HCT116 (cell line): ENCODE measurements at regions not wholly inside any gene's neighbourhood (a gene's known extent, or its start where the extent isn't known, plus 50 kb on each side); places are given as distances from the start of the nearest gene placed in this dataset.

Experiments used
- ATAC-seq: fragments of 200-7000 bp; cut with Tn5 transposase; 2 replicates; pipeline ENCODE4 v1.9.1; 2020; ENCODE audit warnings: mild to moderate bottlenecking, moderate library complexity
- BruUV-seq: library from RNA; stranded (reverse); fragments of 400-500 nt; replicated peaks from 2 replicates; lab custom pipeline; 2021; lab: Mats Ljungman, UMichigan
- CTCF ChIA-PET: fragments of 300-600 bp; sonication (Branson Sonifier 250); formaldehyde crosslinking; loops from one replicate; lab custom pipeline; 2021; ENCODE audit warnings: antibody characterized with exemption; lab: Charles Lee
- POLR2A ChIA-PET: fragments of 300-600, 350-600 bp; sonication (Branson Sonifier 250); formaldehyde crosslinking; loops from one replicate; lab custom pipeline; 2021; ENCODE audit warnings: antibody characterized with exemption; lab: Charles Lee
- RAD21 ChIA-PET, 2 experiments: fragments of 300-600 bp; sonication (Branson Sonifier 250); formaldehyde crosslinking; loops; one replicate each; lab custom pipeline; 2023; ENCODE audit warnings: low total read pairs in 2 of 2; ENCODE audit not compliant: uncharacterized antibody in 2 of 2, unreplicated experiment in 2 of 2, low non-redundant PET in 1 of 2; lab: Charles Lee
- DNase-seq: peaks from one replicate; pipeline ENCODE4 v3.0.0-alpha.2; 2010; ENCODE audit warnings: low read depth, low spot score
- H2AFZ ChIP-seq: fragments of 200-600 bp; shearing (Covaris generic), sonication (generic); 2 replicates; pipeline ENCODE4 v1.6.1; 2017; ENCODE audit warnings: low read depth, mixed run types, mixed read lengths, antibody characterized with exemption, low read length; ENCODE audit not compliant: poor library complexity, severe bottlenecking
- H3K27ac ChIP-seq: 2 replicates; pipeline ENCODE4 v1.5.1; 2012; ENCODE audit warnings: low read depth, low read length
- H3K27me3 ChIP-seq: fragments of 200-600 bp; sonication (generic); 2 replicates; pipeline ENCODE4 v1.6.1; 2016; ENCODE audit warnings: mixed run types, low read length, mixed read lengths; ENCODE audit not compliant: insufficient read depth
- H3K36me3 ChIP-seq, 2 experiments: fragments of 200-500 bp in 1 of 2; fragments of 200-600 bp in 1 of 2; sonication (Bioruptor generic) in 1 of 2; sonication (generic) in 1 of 2; 2 replicates each; pipeline versions ENCODE4 v1.5.1 to v1.6.1; 2014 to 2016; ENCODE audit warnings: low read length in 2 of 2, inconsistent platforms in 1 of 2, mixed read lengths in 1 of 2, mixed run types in 1 of 2; ENCODE audit not compliant: insufficient read depth in 2 of 2, control insufficient read depth in 1 of 2
- H3K4me1 ChIP-seq, 2 experiments: fragments of 200-600 bp in 1 of 2; sonication (generic) in 1 of 2; 2 replicates each; pipeline versions ENCODE4 v1.5.1 to v1.6.1; 2012 to 2017; ENCODE audit warnings: low read length in 2 of 2, inconsistent platforms in 1 of 2, mild to moderate bottlenecking in 1 of 2, mixed read lengths in 1 of 2, mixed run types in 1 of 2, moderate library complexity in 1 of 2; ENCODE audit not compliant: insufficient read depth in 2 of 2, control insufficient read depth in 1 of 2
- H3K4me2 ChIP-seq: fragments of 200-600 bp; sonication (generic); 2 replicates; pipeline ENCODE4 v1.6.1; 2017; ENCODE audit warnings: mixed run types, low read length, mixed read lengths
- H3K4me3 ChIP-seq, 2 experiments: fragments of 200-600 bp in 1 of 2; sonication (generic) in 1 of 2; replicated peaks in 1 of 2; 2 replicates each; pipeline ENCODE4 v1.5.1; 2011 to 2016; ENCODE audit warnings: low read length in 2 of 2, control low read depth in 1 of 2, low read depth in 1 of 2, mild to moderate bottlenecking in 1 of 2, mixed read lengths in 1 of 2, mixed run types in 1 of 2
- H3K79me2 ChIP-seq: fragments of 200-600 bp; sonication (generic); 2 replicates; pipeline ENCODE4 v1.6.1; 2017; ENCODE audit warnings: mild to moderate bottlenecking, mixed run types, low read length, moderate library complexity, mixed read lengths; ENCODE audit not compliant: insufficient read depth
- H3K9ac ChIP-seq: fragments of 200-600 bp; sonication (generic); 2 replicates; pipeline ENCODE4 v1.6.1; 2016; ENCODE audit warnings: low read length, mixed read lengths
- H3K9me2 ChIP-seq: fragments of 200-600 bp; sonication (generic), shearing (Covaris generic); 2 replicates; pipeline ENCODE4 v1.6.1; 2017; ENCODE audit warnings: mixed run types, mild to moderate bottlenecking, moderate library complexity; ENCODE audit not compliant: insufficient read depth
- H3K9me3 ChIP-seq, 2 experiments: fragments of 200-500 bp in 1 of 2; fragments of 200-600 bp in 1 of 2; sonication (Bioruptor generic) in 1 of 2; sonication (generic) in 1 of 2; 2 replicates each; pipeline ENCODE4 v1.6.1; 2014 to 2017; ENCODE audit warnings: low read length in 2 of 2, mixed read lengths in 2 of 2, inconsistent platforms in 1 of 2, low read depth in 1 of 2, mild to moderate bottlenecking in 1 of 2, mixed run types in 1 of 2, moderate library complexity in 1 of 2; ENCODE audit not compliant: control insufficient read depth in 1 of 2, insufficient read depth in 1 of 2
- H4K20me1 ChIP-seq: fragments of 200-600 bp; sonication (generic), shearing (Covaris generic); 2 replicates; pipeline ENCODE4 v1.6.1; 2017; ENCODE audit warnings: mixed run types, mild to moderate bottlenecking, moderate library complexity; ENCODE audit not compliant: insufficient read depth
- ATF3 ChIP-seq: IDR thresholded peaks from 2 replicates; pipeline ENCODE4 v1.6.1; 2012
- CBX3 ChIP-seq: IDR thresholded peaks from 2 replicates; pipeline ENCODE4 v1.6.1; 2012; ENCODE audit warnings: low read depth
- ELF1 ChIP-seq: IDR thresholded peaks from 2 replicates; pipeline ENCODE4 v1.6.1; 2012; ENCODE audit warnings: low read depth, borderline replicate concordance
- EZH2 ChIP-seq: fragments of 200-600 bp; sonication (generic); IDR thresholded peaks from 2 replicates; pipeline ENCODE4 v1.6.1; 2017; ENCODE audit warnings: antibody characterized with exemption, mixed run types
- EZH2phosphoT487 ChIP-seq: fragments of 200-600 bp; IDR thresholded peaks from 2 replicates; pipeline ENCODE4 v1.6.1; 2018; ENCODE audit warnings: antibody characterized with exemption, borderline replicate concordance
- FOSL1 ChIP-seq: IDR thresholded peaks from 2 replicates; pipeline ENCODE4 v1.6.1; 2012; ENCODE audit warnings: low read depth
- JUND ChIP-seq: IDR thresholded peaks from 2 replicates; pipeline ENCODE4 v1.6.1; 2012
- MAX ChIP-seq: IDR thresholded peaks from 2 replicates; pipeline ENCODE4 v1.6.1; 2012
- POLR2A ChIP-seq: IDR thresholded peaks from 2 replicates; pipeline ENCODE4 v1.7.0; 2011; ENCODE audit warnings: borderline replicate concordance; ENCODE audit not compliant: insufficient read depth, insufficient read length; ENCODE audit errors: extremely low read depth
- POLR2AphosphoS5 ChIP-seq: IDR thresholded peaks from 2 replicates; pipeline ENCODE4 v1.6.1; 2011; ENCODE audit warnings: mild to moderate bottlenecking, low read depth, low read length, moderate library complexity
- RAD21 ChIP-seq: IDR thresholded peaks from 2 replicates; pipeline ENCODE4 v1.6.1; 2012; ENCODE audit warnings: low read depth, mild to moderate bottlenecking
- REST ChIP-seq: IDR thresholded peaks from 2 replicates; pipeline ENCODE4 v1.6.1; 2012; ENCODE audit warnings: low read depth
- SIN3A ChIP-seq: IDR thresholded peaks from 2 replicates; pipeline ENCODE4 v1.6.1; 2012; ENCODE audit warnings: low read depth
- SP1 ChIP-seq: IDR thresholded peaks from 2 replicates; pipeline ENCODE4 v1.6.1; 2012; ENCODE audit warnings: low read depth
- YY1 ChIP-seq: IDR thresholded peaks from 2 replicates; pipeline ENCODE4 v1.6.1; 2011; ENCODE audit warnings: low read length, low read depth, moderate library complexity, mild to moderate bottlenecking; ENCODE audit not compliant: insufficient replicate concordance; ENCODE audit errors: extremely low read depth
- ZFX ChIP-seq: fragments of 450-650 bp; IDR thresholded peaks from 2 replicates; pipeline ENCODE4 v1.6.1; 2017
- ZNF274 ChIP-seq: fragments of 200-500 bp; sonication (Bioruptor generic); IDR thresholded peaks from 2 replicates; pipeline ENCODE4 v1.6.1; 2014; ENCODE audit warnings: mild to moderate bottlenecking, low read depth, low read length, inconsistent platforms
- intact Hi-C: fragments of 100-400 bp; cut with micrococcal nuclease; formaldehyde crosslinking; loops from 2 replicates; pipeline ENCODE4 v1.10.0; 2022

DNA sequence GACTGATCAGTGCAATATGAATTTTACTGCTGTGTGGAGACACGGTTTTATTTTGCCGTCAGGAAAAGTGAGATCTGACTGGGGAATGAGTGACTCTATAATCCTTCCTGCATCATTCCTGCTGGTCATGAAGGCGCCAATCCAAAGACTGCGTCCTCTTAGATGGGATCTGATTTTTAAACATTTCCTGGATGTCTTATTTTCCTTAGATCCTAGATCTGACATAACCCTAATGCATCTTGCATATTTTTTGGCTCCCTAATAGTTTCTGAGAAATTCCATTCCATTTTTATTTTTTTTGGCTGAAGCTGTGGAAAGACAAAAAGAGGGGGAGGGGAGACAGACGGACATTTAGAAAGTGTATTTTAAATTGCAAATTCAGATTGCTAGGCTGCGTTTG is 454.9 kb upstream of the FAT1 start:
- Histone ChIP-seq H3K36me3 (no peaks in the 10 kb centered on the region), H3K79me2 (no peaks in the 10 kb centered on the region), H3K9me2 (no peaks in the 10 kb centered on the region), H4K20me1 (no peaks in the 10 kb centered on the region), H2AFZ (no peak overlapping the region), H3K9ac (no peak overlapping the region), H3K27ac (no peak overlapping the region), H3K9me3 (no peaks in the 10 kb centered on the region), H3K4me3 (no peak overlapping the region), H3K4me1 (no peaks in the 10 kb centered on the region), H3K4me2 (no peak overlapping the region), H3K27me3 (no peaks in the 10 kb centered on the region)
- TF ChIP-seq EZH2phosphoT487 (no peak), ELF1 (no peak), YY1 (no peak), SIN3A (no peak), POLR2AphosphoS5 (no peak), MAX (no peak), POLR2A (no peak), ATF3 (no peak), REST (no peak), CBX3 (no peak), ZNF274 (no peak), JUND (no peak), EZH2 (no peak), SP1 (no peak), RAD21 (no peak), FOSL1 (no peak), ZFX (no peak)
- no TSS peak for BruUV-seq
- intact Hi-C loops = no loop called here
- ChIA-PET RAD21 (no interaction called here), POLR2A (no interaction called here), CTCF (no interaction called here)
- ATAC-seq (no peak), DNase-seq (no peak)
